Endodermal cell (in vitro differentiated cells): ENCODE measurements at regions not wholly inside any gene's neighbourhood (a gene's known extent, or its start where the extent isn't known, plus 50 kb on each side); places are given as distances from the start of the nearest gene placed in this dataset.

ENCODE experiments used
- DNase-seq: peaks from one replicate; pipeline ENCODE4 v3.0.0-alpha.2; 2017
- H3K27ac ChIP-seq: 2 replicates; pipeline ENCODE4 v1.5.1; 2013; ENCODE audit warnings: mild to moderate bottlenecking, low read depth, low read length, moderate library complexity
- H3K27me3 ChIP-seq: 2 replicates; pipeline ENCODE4 v1.6.1; 2013; ENCODE audit warnings: mild to moderate bottlenecking, low read length, moderate library complexity; ENCODE audit not compliant: insufficient read depth, control insufficient read depth, poor library complexity, severe bottlenecking
- H3K36me3 ChIP-seq: 2 replicates; pipeline ENCODE4 v1.7.0; 2013; ENCODE audit warnings: mild to moderate bottlenecking, low read length, moderate library complexity; ENCODE audit not compliant: control insufficient read depth, insufficient read depth
- H3K4me1 ChIP-seq: one replicate; pipeline ENCODE4 v1.7.0; 2013; ENCODE audit warnings: low read length; ENCODE audit not compliant: control insufficient read depth, insufficient read depth
- H3K4me3 ChIP-seq: 2 replicates; pipeline ENCODE4 v1.5.1; 2013; ENCODE audit warnings: mild to moderate bottlenecking, low read length, moderate library complexity
- H3K9ac ChIP-seq: 2 replicates; pipeline ENCODE4 v1.6.1; 2013; ENCODE audit warnings: mild to moderate bottlenecking, low read length, moderate library complexity; ENCODE audit not compliant: poor library complexity, severe bottlenecking; ENCODE audit errors: extremely low read depth
- H3K9me3 ChIP-seq: 2 replicates; pipeline ENCODE4 v1.6.1; 2013; ENCODE audit warnings: mild to moderate bottlenecking, low read length, moderate library complexity; ENCODE audit not compliant: control insufficient read depth
- H3K27ac Mint-ChIP-seq: 2 replicates; pipeline ENCODE4 v1.8.0; 2020; ENCODE audit warnings: mixed read lengths
- H3K27me3 Mint-ChIP-seq: 2 replicates; pipeline ENCODE4 v1.8.0; 2021; ENCODE audit warnings: mild to moderate bottlenecking, mixed read lengths; ENCODE audit not compliant: insufficient read depth
- H3K36me3 Mint-ChIP-seq: 2 replicates; pipeline ENCODE4 v1.8.0; 2020; ENCODE audit warnings: low read depth, mixed read lengths
- H3K4me1 Mint-ChIP-seq: 2 replicates; pipeline ENCODE4 v1.8.0; 2020; ENCODE audit warnings: mixed read lengths
- H3K4me3 Mint-ChIP-seq: 2 replicates; pipeline ENCODE4 v1.8.0; 2020; ENCODE audit warnings: mild to moderate bottlenecking, moderate library complexity, mixed read lengths
- H3K9me3 Mint-ChIP-seq: 2 replicates; pipeline ENCODE4 v1.8.0; 2020; ENCODE audit warnings: mild to moderate bottlenecking, mixed read lengths
- WGBS, 2 experiments: methylation state at CpG; one replicate each; pipeline versions ENCODE4 v1.1.5 to v1.1.7; 2013; ENCODE audit warnings: missing lambda C conversion rate in 2 of 2, mixed read lengths in 1 of 2; ENCODE audit not compliant: insufficient coverage in 1 of 2, insufficient read length in 1 of 2; 5-methylcytosine and 5-hydroxymethylcytosine counted together
- TF ChIP-seq, protein P1 (sequence below): fragments of 200-600 bp; sonication (generic); conservative IDR thresholded peaks from 2 replicates; pipeline ENCODE4 v1.5.0; 2021; ENCODE audit warnings: antibody characterized with exemption, mild to moderate bottlenecking

DNA sequence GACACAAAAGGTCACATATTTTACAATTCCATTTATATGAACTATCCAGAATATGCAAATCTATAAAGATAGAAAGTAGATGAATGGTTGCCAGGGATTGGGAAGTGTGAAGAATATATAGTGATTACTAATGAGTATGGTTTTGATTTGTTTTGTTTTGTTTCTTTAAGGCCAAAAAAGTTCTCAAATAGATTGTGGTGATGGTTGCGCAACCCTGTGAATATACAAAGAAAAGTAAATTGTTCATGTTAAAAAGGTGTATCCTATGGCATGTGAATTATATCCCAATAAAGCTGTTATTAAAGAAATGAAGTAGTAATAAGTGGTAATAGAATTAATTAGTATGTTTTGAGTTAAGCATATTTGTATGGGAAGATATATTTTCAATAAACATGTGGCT, 431.8 kb upstream of the CNTN4 start:
- 100% methylated on average over 1 of the region's 1 CpG for WGBS, 2 experiments
- H3K4me1 ChIP-seq: no peaks in the 10 kb centered on the region
- peaks cover 11% of the 10 kb centered on the region for H3K9me3 ChIP-seq
- no peak for DNase-seq
- Mint-ChIP-seq H3K4me1 (no peaks in the 10 kb centered on the region), H3K4me3 (no peak overlapping the region), H3K27ac (no peak overlapping the region), H3K27me3 (no peaks in the 10 kb centered on the region), H3K36me3 (no peaks in the 10 kb centered on the region), H3K9me3 (no peaks in the 10 kb centered on the region)
- no peak overlapping the region for H3K9ac ChIP-seq
- H3K27ac ChIP-seq: no peak overlapping the region
- no peak overlapping the region for H3K4me3 ChIP-seq
- H3K36me3 ChIP-seq: no peaks in the 10 kb centered on the region
- TF ChIP-seq, protein P1, sequence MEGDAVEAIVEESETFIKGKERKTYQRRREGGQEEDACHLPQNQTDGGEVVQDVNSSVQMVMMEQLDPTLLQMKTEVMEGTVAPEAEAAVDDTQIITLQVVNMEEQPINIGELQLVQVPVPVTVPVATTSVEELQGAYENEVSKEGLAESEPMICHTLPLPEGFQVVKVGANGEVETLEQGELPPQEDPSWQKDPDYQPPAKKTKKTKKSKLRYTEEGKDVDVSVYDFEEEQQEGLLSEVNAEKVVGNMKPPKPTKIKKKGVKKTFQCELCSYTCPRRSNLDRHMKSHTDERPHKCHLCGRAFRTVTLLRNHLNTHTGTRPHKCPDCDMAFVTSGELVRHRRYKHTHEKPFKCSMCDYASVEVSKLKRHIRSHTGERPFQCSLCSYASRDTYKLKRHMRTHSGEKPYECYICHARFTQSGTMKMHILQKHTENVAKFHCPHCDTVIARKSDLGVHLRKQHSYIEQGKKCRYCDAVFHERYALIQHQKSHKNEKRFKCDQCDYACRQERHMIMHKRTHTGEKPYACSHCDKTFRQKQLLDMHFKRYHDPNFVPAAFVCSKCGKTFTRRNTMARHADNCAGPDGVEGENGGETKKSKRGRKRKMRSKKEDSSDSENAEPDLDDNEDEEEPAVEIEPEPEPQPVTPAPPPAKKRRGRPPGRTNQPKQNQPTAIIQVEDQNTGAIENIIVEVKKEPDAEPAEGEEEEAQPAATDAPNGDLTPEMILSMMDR: no peak
- H3K27me3 ChIP-seq: no peaks in the 10 kb centered on the region

DNA sequence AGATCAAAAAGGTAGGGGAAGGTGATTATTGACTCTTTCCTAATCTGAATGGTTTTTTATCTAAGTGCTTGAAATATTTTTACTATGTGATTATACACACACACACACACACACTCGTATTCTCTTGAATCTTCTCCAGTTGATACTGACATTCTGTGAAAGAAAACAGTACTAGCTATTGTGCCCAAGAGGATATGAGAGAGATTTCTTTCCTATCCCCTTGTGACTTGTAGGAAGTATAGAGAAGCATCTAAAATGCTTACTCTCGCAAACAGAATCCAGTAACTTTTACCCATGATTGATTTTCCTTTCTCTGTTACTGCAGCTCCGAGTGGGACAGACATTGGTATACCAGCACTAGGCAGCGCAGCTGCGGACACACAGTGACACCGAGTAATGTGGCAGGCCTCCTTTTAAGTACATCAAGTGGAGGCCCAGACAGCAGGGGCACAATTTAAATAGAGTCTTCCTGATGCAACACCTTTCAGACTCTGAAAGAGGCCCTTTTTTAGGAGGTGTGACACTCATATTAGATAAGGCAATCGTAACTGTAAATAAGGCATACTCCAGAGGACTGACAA, 421.0 kb upstream of the CNTN4 start:
- H3K4me3 ChIP-seq: no peak overlapping the region
- TF ChIP-seq, protein P1: no peak
- Mint-ChIP-seq H3K27me3 (no peaks in the 10 kb centered on the region), H3K27ac (no peak overlapping the region), H3K9me3 (peaks cover 37% of the 10 kb centered on the region), H3K36me3 (peaks cover 4% of the 10 kb centered on the region), H3K4me3 (no peak overlapping the region), H3K4me1 (peaks cover 12% of the 10 kb centered on the region)
- H3K36me3 ChIP-seq: no peaks in the 10 kb centered on the region
- WGBS, 2 experiments: 84 to 85% methylated on average over 6 of the region's 7 CpGs
- no peak overlapping the region for H3K27ac ChIP-seq
- DNase-seq: no peak
- peaks cover 33% of the 10 kb centered on the region for H3K9me3 ChIP-seq
- no peaks in the 10 kb centered on the region for H3K4me1 ChIP-seq
- no peaks in the 10 kb centered on the region for H3K27me3 ChIP-seq
- no peak overlapping the region for H3K9ac ChIP-seq

DNA sequence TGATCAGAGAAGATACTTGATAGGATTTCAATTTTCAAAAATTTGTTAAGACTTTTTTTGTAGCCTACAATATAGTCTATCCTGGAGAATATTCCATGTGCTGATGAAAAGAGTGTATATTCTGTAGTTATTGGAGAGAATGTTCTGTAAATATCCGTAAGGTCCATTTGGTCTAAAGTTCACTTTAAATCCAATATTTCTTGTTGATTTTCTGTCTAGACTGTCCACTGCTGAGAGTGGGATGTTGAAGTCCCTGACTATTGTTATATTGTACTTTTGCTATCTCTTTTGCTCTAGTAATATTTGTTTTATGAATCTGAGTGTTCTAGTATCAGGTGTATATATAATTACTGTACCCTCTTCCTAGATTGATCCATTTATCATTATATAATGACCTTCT, 406.2 kb upstream of the CNTN4 start:
- H3K4me3 ChIP-seq: no peak overlapping the region
- Mint-ChIP-seq H3K4me3 (no peak overlapping the region), H3K27me3 (no peaks in the 10 kb centered on the region), H3K9me3 (no peaks in the 10 kb centered on the region), H3K36me3 (no peaks in the 10 kb centered on the region), H3K4me1 (no peaks in the 10 kb centered on the region), H3K27ac (no peak overlapping the region)
- DNase-seq: no peak
- TF ChIP-seq, protein P1: no peak
- H3K27me3 ChIP-seq: no peaks in the 10 kb centered on the region
- H3K9ac ChIP-seq: no peak overlapping the region
- peaks cover 16% of the 10 kb centered on the region for H3K9me3 ChIP-seq
- no peaks in the 10 kb centered on the region for H3K36me3 ChIP-seq
- H3K4me1 ChIP-seq: no peaks in the 10 kb centered on the region
- WGBS, 2 experiments: 80 to 94% methylated on average over 1 of the region's 1 CpG
- no peak overlapping the region for H3K27ac ChIP-seq
